ENCODE measurements at regions not wholly inside any gene's neighbourhood (a gene's known extent, or its start where the extent isn't known, plus 50 kb on each side); places are given as distances from the start of the nearest gene placed in this dataset.
"Not testable (repeated sequence)": the region's sequence is repeated elsewhere in the genome, so short reads cannot be mapped to it uniquely, and the experiment has no call there.

DNA sequence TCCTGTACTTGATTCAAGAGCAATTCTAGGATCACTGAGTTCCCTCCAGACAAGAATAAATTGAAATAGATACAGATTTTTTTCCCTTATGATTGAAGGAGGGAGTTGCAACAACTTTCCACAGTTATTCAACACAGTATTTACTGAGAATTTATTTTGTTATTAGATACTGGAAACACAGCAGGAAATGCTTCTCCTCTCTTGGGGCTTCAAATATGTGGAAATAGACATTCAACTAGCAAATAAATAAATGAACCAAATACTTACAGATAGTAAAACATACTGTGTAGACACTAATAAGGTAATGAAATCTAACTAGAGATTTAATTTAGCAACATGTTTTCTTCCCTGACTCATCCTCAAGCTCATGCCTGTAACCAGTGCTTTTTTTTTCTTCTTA is 169.2 kb downstream of the LNPK start:
- DNase-seq (ENCODE audit: low spot score) (no peak), FAIRE-seq (no peak)

DNA sequence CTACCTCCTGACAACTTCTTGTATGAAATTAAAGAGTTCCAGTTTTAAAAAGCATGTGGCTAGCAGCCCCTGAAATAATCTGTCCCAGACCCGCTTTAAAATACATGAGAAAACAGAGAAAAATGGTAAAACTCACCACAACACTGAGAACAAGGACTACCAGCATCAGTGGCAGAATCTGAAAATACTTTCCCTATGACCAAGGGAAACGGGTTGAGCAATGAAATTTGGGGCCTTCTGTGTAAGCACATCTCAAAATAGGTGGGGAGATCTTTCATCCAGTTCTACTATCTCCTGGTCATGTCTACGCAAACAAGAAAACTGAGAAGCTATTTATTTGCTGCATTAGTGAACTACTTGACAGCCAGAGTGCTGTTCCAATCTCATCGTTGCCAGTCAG is 172.3 kb downstream of the LNPK start:
- FAIRE-seq (no peak), DNase-seq (ENCODE audit: low spot score) (no peak)

DNA sequence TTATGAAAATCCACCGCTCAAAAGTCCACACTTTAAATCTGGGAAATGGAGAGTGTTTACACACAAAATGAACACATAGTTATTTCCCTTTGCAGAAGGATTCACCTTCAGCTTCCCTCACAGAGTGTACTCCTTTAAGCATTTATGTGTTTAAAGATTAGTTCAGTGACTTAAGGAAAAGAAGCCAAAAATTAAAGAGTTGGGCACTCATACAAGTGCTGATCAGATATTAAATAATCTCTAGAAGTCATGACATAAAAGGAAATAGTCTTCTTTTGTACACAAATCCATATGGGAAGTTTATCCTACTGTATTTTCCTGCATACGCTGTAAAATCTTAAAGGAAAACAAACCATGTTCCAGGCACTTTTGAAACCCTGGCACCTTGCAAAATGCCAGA is 174.2 kb downstream of the LNPK start:
- DNase-seq (ENCODE audit: low spot score) (no peak), FAIRE-seq (no peak)

DNA sequence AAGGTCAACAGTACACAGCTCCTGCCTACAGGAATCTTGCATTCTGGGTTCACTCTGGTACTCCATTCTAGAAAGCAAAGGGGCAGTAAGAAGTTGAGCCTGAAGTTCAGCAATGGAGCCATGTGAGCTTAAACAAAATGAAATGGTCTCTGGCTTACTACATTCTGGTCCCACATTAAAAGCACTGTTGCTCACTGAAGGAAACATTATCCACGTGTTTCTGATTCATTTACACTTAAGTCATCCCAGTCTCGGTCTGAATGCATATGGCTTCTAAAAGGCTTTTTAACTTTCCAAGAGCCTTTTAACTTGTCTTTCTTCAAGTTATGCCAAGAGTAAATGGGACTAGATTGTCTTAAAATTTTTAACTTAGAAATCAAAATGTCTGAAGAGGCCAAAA is 177.8 kb downstream of the LNPK start:
- FAIRE-seq: no peak
- no peak for DNase-seq (ENCODE audit: low spot score)

DNA sequence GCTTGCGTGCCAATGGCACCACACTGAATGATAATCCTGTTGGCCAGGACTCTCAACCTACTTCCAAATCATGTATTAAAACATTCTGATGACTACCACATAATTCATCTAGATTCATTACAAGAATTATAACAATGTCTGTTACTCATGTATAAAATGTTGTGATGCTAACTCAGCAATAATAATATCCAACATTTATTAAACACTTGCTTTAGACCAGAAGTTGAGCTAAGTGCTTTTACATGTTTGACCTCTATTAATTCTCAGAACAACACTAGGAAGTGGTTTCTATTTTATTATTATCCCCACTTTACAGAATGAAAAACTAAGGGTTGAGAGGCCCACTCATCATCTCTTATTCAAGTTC is 178.4 kb downstream of the LNPK start:
- no peak for FAIRE-seq
- DNase-seq (ENCODE audit: low spot score): no peak

DNA sequence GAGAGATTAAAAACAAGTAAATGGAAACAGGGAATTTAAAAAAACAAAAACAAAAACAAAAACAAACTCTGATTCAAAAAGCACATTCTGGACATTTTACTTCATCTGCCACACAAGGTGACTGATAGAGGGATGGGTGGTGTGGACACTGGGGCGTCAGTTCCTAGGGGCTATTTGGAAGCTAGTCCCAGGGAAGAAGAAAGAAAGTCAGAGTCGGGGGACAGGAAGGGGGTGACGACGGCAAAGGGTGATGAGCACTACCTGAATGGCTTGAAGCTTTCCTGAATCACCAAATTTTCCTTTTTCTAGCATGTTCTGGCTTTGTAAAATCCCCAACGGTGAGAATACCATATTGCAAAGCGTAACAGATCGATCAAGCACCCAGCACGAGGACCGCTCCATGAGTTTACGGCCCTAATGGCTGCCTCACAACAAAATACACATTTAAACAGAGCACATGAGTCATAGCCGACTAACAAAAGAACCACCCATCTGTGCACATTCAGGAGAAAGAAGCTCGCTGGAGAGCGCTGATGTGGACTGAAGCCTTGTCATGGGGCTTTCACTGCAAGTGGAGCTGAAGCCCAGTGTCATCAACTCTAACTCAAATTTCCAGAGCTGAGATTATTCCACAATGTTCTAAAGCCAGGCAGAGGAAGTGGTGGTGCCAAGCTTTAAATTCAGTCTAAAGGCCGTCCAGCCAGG is 178.9 kb downstream of the LNPK start:
- no peak for FAIRE-seq
- DNase-seq (ENCODE audit: low spot score): no peak

DNA sequence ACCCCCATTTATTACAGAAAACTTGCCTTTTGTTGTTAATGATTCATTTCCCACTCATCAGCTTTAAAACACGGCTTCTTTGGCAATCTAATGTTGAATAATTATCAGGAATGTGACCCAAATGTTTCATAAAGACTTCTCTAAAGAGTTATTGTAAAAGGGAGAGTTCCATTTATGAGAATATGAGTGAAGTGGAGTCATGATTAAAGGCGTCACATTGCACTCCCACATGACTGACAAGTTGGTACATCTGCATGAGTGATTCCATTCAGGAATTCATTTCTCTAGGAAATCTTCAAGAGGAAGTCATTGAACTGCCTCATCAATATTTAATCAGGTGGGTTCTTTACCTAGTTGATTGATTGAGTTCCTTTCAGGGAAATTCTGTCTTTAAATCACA is 184.8 kb downstream of the LNPK start:
- FAIRE-seq (no peak), DNase-seq (ENCODE audit: low spot score) (no peak)

DNA sequence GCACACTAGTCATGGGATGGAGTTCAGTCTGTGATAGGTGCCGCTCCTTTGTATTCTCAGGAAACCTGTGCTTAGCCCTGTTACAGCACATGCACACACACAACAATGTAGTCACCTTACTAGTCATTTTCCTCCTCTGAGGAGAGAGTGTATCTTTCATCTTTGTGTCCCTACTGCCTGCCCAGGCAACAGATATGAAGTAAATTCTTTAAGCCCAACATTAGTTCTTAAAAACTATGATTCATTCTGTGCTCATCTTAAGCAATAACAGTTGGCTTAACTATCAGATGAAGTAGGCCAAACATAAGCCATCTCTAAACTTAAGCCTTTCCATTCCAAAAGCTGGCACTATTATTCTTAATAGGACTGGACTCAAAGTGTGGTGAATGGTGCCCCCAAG is 186.5 kb downstream of the LNPK start:
- FAIRE-seq: no peak
- DNase-seq (ENCODE audit: low spot score): no peak

DNA sequence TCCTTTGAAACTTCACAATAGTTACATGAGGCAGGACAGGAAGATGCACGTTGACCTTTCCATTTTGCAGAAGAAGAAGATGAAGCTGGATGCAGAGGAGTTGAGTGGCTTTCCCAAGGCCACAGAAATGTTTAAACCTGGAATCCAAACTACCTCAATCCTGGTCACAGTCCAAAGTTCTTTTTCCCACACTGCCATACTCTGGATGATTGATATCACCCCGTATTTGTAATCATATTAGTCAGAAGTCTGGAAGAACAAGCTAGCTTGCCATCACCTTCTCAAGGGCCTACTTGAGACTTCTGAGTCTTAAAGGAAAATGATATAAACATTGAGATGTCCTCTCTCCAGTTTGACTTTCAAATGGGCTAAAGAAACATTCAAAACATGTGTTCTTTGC is 190.1 kb downstream of the LNPK start:
- FAIRE-seq: no peak
- no peak for DNase-seq (ENCODE audit: low spot score)

DNA sequence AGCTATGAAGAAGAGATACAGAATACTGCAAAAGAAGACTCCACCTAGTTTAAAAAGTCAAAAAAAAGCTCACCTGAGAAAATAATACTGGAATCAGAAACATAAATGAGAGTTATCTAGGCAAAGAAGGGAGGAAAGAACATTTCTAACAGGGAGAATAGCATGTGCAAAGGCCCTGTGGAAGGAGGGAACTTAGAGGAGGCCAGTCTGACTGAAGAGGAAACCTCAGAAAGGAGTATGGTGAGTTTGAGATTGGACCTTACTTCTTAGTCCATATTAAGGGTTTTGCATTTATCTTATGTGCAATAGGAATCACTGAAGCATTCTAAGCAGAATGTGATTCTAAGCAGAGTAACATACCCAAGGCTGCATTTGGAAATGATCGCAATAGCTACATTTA is 193.2 kb downstream of the LNPK start:
- DNase-seq (ENCODE audit: low spot score) (no peak), FAIRE-seq (no peak)

DNA sequence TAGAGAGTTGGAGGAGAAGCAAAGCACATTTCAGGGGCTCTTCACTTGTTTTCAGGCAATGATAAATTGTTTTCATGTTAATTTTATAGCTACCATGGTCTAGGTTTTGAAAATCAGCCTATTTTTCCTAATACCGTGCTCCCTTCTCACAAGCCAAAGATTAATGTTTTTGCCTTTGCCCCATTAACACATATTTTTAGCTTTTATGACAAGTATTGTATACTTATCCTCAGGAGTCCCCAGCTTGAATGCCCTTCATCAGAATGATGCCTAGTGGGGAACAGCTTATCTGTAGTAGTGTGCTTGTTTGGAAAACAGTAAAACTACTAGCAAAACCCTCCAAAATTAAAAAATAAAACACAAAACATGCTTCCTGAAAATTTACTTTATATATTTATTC is 194.0 kb downstream of the LNPK start:
- DNase-seq (ENCODE audit: low spot score): no peak
- no peak for FAIRE-seq

DNA sequence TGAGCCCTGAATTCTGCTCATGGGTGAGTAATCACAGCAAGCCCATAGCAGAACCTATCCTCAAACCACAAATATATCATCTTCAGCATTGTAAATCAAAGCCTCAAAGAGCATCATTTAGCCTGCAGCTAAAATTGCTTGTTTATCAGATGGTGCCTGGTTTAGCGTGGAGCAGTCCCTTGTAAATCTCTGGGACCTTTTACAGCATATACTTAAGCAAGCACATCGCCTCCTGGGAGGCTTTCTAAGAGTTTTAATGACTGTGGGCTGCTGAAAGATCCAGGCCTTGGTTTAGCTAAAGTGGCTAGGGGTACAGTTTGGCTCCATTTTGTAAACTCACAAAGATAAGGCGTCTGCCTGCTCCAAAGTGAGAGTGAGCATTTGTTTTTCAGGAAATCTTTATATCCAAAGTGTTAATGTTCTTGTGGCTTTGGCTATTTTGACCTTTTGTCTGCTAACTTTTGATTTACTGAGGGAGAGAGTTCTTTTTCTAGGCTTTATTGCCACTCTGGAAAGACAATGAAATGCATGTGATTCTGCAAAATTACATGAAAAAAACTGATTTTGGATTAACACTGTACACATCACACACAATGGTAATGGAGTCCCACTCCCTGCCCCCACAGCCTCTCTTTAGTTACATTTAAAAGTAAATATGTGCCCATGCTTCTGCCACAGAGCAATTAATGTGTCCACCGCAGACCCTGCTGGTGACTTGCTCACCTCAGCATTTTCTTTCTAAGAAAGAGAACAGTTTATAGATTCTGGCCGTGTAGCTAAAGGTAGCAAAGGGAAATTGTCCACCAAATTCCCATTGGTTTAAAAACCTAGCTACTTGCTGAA is 194.8 kb downstream of the LNPK start:
- no peak for DNase-seq (ENCODE audit: low spot score)

DNA sequence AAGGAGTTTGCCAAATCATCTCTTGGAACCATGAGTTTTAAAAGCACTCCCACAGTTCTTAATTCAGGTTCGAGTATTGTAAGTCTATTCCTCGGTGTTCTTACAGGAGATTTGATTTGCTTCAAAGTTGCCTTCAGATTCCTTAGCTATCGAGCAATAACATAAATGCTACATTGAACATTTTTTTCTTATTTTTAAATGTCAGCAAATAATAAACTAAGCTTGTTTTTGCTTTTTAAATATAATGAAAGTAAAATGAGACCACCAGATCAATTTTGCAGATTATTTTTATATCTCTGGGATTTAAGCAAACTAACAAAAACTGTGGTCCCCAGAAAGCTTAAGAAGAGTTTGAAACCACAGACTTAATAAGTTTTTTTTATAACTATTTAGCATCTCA is 195.5 kb downstream of the LNPK start:
- no peak for FAIRE-seq

More for the DNA sequence above, 194.8 kb downstream of the LNPK start:
- FAIRE-seq: no peak

DNA sequence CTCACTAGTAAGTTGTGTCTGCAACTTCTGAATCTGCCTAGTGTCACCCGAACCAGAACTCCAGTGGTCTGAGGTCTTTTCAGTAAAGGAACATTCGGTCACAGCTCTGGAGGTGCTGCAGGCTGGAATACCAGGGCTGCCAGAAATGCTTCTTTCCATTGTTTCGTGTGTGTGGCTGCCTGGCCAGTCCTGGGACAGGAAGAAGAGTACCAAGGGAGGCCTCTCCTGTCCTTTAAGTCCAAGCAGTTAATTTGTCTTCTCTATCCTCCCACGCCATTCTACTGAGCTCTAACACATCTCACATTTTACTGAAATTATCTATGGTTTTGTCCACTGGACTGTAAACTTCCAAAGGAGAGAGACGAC is 196.0 kb downstream of the LNPK start:
- DNase-seq (ENCODE audit: low spot score) (no peak), FAIRE-seq (no peak)

More for the DNA sequence above, 195.5 kb downstream of the LNPK start:
- DNase-seq (ENCODE audit: low spot score): no peak

DNA sequence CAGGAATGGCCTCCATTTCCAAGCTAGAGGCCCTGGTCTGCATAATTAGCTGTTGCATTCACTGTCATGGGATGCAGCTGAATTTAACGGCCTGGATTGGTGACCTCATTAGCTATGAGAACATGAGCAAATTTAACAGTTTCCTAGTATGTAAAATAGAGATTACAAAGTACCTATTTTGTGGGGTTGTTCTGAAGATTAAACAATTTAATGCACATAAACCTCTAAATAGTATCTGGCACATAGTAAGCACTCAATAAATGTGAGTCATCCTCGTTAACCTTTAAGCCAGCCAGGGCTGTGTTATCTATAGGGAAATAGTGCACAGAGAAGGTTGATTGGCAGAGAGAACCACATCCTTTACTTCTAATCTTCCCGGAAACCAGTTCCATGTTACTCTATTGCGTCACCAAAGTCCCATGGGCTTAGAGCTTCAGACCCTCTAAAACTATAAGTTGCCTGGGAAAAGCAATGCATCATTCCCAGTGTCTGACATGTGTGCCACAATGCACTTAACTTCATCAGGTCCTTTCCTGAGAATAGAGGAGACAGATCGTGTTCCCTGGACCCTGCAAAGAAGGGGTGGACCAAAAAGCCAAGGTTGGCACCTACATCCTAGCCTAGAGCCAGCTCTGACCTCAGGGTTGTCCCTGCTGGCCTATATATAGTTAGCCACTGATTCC is 196.5 kb downstream of the LNPK start:
- no peak for DNase-seq (ENCODE audit: low spot score)
- FAIRE-seq: no peak

DNA sequence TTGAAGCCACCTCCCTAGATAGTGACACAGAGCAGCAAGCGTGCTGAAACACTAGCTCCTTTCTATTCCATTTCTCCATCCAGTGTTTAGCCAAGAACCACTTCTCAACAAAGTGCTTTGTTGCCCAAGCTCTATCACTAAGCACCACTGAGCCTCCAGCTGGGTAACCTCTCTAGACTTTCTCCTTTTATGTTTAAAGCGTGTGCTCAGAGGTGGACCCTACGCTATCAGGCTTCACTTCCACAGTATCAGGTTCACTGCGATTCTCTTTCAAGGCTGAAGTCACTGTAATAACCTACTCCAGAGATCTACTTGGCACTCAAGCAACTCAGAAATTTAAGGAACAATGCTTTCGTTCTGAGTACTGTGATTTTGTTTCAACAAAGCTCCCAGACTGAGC is 197.9 kb downstream of the LNPK start:
- no peak for FAIRE-seq

DNA sequence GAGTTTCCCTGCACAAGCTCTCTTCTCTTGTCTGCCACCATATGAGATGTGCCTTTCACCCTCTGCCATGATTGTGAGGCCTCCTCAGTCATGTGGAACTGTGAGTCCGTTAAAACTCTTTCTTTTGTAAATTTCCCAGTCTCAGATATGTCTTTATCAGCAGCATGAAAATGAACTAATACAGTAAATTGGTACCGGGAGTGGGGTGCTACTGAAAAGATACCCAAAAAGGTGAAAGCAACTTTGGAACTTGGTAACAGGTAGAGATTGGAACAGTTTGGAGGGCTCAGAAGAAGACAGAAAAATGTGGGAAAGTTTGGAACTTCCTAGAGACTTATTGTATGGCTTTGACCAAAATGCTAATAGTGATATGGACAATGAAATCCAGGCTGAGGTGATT is 205.6 kb downstream of the LNPK start:
- not testable (repeated sequence) for DNase-seq (ENCODE audit: low spot score); FAIRE-seq

More for the DNA sequence above, 197.9 kb downstream of the LNPK start:
- DNase-seq (ENCODE audit: low spot score): no peak

DNA sequence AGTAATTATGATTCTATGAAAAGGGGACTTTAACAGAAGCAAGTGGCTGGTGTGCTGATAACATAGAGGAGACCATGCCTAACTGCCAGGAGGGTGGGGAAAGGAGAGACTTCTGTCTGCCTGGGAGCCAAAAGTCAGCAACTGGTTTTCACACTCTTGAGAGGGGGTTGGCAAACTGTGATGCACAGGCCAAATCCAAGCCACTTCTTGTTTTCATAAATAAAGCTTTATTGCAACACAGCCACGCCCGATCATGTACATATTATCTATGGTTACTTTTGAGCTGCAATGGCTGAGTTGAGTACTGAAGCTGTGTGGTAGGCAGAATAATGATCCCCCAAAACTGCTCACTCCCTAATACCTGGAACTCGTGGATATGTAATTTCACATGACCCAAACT is 208.4 kb downstream of the LNPK start:
- DNase-seq (ENCODE audit: low spot score) (no peak), FAIRE-seq (no peak)

DNA sequence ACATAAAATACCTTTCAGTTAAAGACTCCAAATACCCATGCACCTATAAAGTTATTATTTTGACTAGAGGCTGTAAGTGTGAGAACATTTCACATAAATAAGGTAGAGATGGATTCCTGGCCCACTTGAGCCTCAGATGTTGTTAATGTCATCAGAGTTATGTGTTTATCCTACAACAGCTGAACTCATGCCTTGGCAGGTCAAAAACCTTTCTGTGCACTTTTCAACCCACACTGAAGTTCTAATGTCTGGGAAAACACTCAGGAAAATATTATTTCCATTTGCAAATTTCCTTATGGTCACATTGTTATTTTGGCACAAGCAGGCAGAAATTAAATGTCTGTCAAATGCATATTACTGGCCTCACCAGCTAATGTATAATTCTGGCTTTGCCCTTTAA is 209.2 kb downstream of the LNPK start:
- FAIRE-seq: no peak
- DNase-seq (ENCODE audit: low spot score): no peak

DNA sequence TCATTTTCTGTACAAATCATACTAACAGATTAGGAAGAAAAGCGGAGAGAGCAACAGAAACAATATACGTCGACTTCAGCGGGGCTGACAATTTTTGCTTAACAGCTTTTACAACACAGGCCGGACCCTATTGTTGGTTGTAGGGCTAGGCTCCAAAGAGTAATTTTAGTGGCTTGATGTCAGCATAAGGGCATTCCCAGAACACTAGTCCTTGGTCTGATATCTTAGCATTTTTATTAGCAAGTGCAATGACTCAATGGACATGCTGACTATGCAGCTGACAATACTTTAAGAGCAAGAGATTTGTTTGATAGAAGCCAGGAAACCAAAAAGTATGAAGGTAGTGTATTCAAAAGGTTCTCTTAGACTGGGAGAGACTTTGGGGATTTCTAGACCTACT is 209.9 kb downstream of the LNPK start:
- no peak for DNase-seq (ENCODE audit: low spot score)
- no peak for FAIRE-seq

DNA sequence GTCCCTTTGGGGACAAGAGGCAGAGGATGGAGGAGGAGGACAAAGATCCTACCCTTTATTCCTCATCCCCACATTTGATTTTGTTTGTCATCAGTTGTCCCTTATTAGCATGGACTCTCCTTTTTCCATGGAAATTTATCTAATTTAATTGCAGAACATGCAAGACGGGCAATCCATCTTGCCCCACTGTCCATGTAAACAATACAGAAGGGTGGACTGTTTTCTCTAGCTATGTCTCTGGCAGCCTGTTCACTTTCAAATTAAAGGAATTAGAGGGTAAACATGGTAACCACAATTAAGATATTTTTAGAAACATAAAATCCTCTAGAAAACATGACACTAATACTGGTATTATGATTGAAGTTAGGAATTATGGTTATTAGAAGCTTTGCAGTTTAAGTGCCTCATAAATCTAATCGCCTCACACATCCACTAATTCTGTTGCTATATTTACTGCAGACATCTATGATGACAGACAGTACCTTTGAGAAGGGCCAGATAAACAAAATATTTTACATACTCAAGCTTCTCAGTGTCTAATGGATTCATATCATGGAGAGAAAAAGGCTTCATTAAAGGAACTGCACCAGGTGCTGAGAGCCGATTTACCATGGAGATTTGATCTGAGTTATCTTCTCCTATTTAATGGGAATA is 215.5 kb downstream of the LNPK start:
- DNase-seq (ENCODE audit: low spot score) (no peak), FAIRE-seq (no peak)

DNA sequence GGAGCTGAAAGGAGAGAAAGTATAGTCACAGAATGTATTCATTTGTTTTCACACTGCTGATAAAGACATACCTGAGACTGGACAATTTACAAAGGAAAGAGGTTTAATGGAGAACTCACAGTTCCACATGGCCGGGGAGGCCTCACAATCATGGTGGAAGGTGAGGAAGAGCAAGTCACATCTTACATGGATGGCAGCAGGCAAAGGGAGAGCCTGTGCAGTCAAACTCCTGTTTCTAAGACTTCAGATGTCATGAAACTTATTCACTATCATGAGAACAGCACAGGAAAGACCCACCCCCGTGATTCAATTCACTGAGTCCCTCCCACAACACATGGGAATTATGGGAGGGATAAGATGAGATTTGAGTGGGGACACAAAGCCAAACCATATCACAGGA is 224.7 kb downstream of the LNPK start:
- not testable (repeated sequence) for DNase-seq (ENCODE audit: low spot score); FAIRE-seq

Data from urothelium cell line (cell line).